A673 (cell line): ENCODE measurements at regions not wholly inside any gene's neighbourhood (a gene's known extent, or its start where the extent isn't known, plus 50 kb on each side); places are given as distances from the start of the nearest gene placed in this dataset.

Experiments used
- BruUV-seq: library from RNA; stranded (reverse); fragments of 400-500 nt; replicated peaks from 2 replicates; lab custom pipeline; 2021; lab: Mats Ljungman, UMichigan
- CTCF ChIA-PET: fragments of 300-600 bp; sonication (Branson Sonifier 250); formaldehyde crosslinking; loops from one replicate; lab custom pipeline; 2022; ENCODE audit warnings: antibody characterized with exemption; lab: Charles Lee
- POLR2A ChIA-PET: fragments of 300-600 bp; sonication (Branson Sonifier 250); formaldehyde crosslinking; loops from one replicate; lab custom pipeline; 2022; ENCODE audit warnings: antibody characterized with exemption; ENCODE audit not compliant: low non-redundant PET; lab: Charles Lee
- DNase-seq: peaks from one replicate; pipeline ENCODE4 v3.0.0-alpha.2; 2015; ENCODE audit warnings: low spot score
- H3K27ac ChIP-seq: fragments of 200-600 bp; sonication (generic); 2 replicates; pipeline ENCODE4 v1.5.1; 2016; ENCODE audit warnings: mixed run types, low read depth, mild to moderate bottlenecking, mixed read lengths, antibody characterized with exemption, low read length; ENCODE audit not compliant: poor library complexity, severe bottlenecking
- H3K27me3 ChIP-seq: fragments of 200-600 bp; sonication (generic); replicated peaks from 2 replicates; pipeline ENCODE4 v1.6.1; 2017; ENCODE audit warnings: mixed run types, low read depth, mild to moderate bottlenecking, mixed read lengths, antibody characterized with exemption, low read length; ENCODE audit not compliant: insufficient read depth, poor library complexity
- H3K36me3 ChIP-seq: fragments of 200-600 bp; sonication (generic); 2 replicates; pipeline ENCODE4 v1.6.1; 2016; ENCODE audit warnings: mixed run types, mild to moderate bottlenecking, mixed read lengths, antibody characterized with exemption, low read length; ENCODE audit not compliant: insufficient read depth, poor library complexity, severe bottlenecking
- H3K4me1 ChIP-seq: fragments of 200-600 bp; sonication (generic); 2 replicates; pipeline ENCODE4 v1.6.1; 2017; ENCODE audit warnings: mixed run types, mild to moderate bottlenecking, mixed read lengths, antibody characterized with exemption, low read length; ENCODE audit not compliant: insufficient read depth, poor library complexity, severe bottlenecking
- H3K4me3 ChIP-seq: fragments of 200-600 bp; sonication (generic); 2 replicates; pipeline ENCODE4 v1.5.1; 2016; ENCODE audit warnings: low read depth, mixed run types, mild to moderate bottlenecking, mixed read lengths, low read length; ENCODE audit not compliant: poor library complexity, severe bottlenecking
- H3K9me3 ChIP-seq: fragments of 200-600 bp; sonication (generic); 2 replicates; pipeline ENCODE4 v1.6.1; 2016; ENCODE audit warnings: mixed run types, low read depth, mild to moderate bottlenecking, mixed read lengths, antibody characterized with exemption, low read length; ENCODE audit not compliant: poor library complexity, severe bottlenecking
- CTCF ChIP-seq: fragments of 300-800, 200-600 bp; sonication (generic); conservative IDR thresholded peaks from 2 replicates; pipeline ENCODE4 v1.5.1; 2017; ENCODE audit warnings: low read depth, mild to moderate bottlenecking, antibody characterized with exemption, low read length, moderate library complexity, mixed read lengths
- EZH2 ChIP-seq: fragments of 200-600 bp; sonication (generic); IDR thresholded peaks from 2 replicates; pipeline ENCODE4 v1.6.1; 2017; ENCODE audit warnings: borderline replicate concordance, low read depth, mild to moderate bottlenecking, mixed read lengths, antibody characterized with exemption, low read length; ENCODE audit not compliant: poor library complexity, severe bottlenecking
- intact Hi-C: fragments of 100-400 bp; cut with micrococcal nuclease; formaldehyde crosslinking; loops from one replicate; pipeline ENCODE4 v1.10.0; 2022; ENCODE audit not compliant: unreplicated experiment

GRCh38 chr5:103333376-103333775 is 74.8 kb downstream of the MACIR start:
- no peaks in the 10 kb centered on the region for H3K9me3 ChIP-seq

GRCh38 chr5:103330875-103331274 is 72.3 kb downstream of the MACIR start:
- no peaks in the 10 kb centered on the region for H3K9me3 ChIP-seq
- TF ChIP-seq CTCF (no peak), EZH2 (no peak)
- no peak overlapping the region for H3K4me3 ChIP-seq
- intact Hi-C loops = no loop called here
- no peak overlapping the region for H3K27ac ChIP-seq
- H3K27me3 ChIP-seq = no peaks in the 10 kb centered on the region
- H3K4me1 ChIP-seq = no peaks in the 10 kb centered on the region
- DNase-seq = no peak
- no peaks in the 10 kb centered on the region for H3K36me3 ChIP-seq
- CTCF ChIA-PET = no interaction called here
- no TSS peak for BruUV-seq
- POLR2A ChIA-PET = no interaction called here

More at GRCh38 chr5:103333376-103333775, 74.8 kb downstream of the MACIR start:
- Histone ChIP-seq H3K36me3 (no peaks in the 10 kb centered on the region), H3K4me1 (no peaks in the 10 kb centered on the region), H3K27me3 (no peaks in the 10 kb centered on the region), H3K4me3 (no peak overlapping the region), H3K27ac (no peak overlapping the region)
- intact Hi-C loops = no loop called here
- CTCF ChIA-PET = no interaction called here
- POLR2A ChIA-PET = no interaction called here
- no peak for DNase-seq
- BruUV-seq = no TSS peak
- no peak for TF ChIP-seq EZH2
- no peak for TF ChIP-seq CTCF
